ENCODE measurements at regions not wholly inside any gene's neighbourhood (a gene's known extent, or its start where the extent isn't known, plus 50 kb on each side); places are given as distances from the start of the nearest gene placed in this dataset.

GRCh38 chr7:26504411-26505120 is 212.9 kb downstream of the SNX10 start:
- H3K27me3 ChIP-seq, result no peaks in the 10 kb centered on the region
- no peak overlapping the region for H3K4me3 ChIP-seq (ENCODE audit: low read depth, low read length)
- DNase-seq, result no peak
- no peaks in the 10 kb centered on the region for H3K9me3 ChIP-seq
- no peaks in the 10 kb centered on the region for H3K36me3 ChIP-seq
- H3K4me1 ChIP-seq, result no peaks in the 10 kb centered on the region
- no peak for TF ChIP-seq CTCF (IDR thresholded peaks at IDR 0.05; ENCODE audit: low read depth, low read length)

GRCh38 chr7:26506196-26506595 is 214.5 kb downstream of the SNX10 start:
- H3K4me3 ChIP-seq (ENCODE audit: low read depth, low read length), result no peak overlapping the region
- DNase-seq, result no peak
- H3K4me1 ChIP-seq, result no peaks in the 10 kb centered on the region
- no peaks in the 10 kb centered on the region for H3K36me3 ChIP-seq
- TF ChIP-seq CTCF (IDR thresholded peaks at IDR 0.05; ENCODE audit: low read depth, low read length), result no peak
- H3K9me3 ChIP-seq, result no peaks in the 10 kb centered on the region
- 0 out of 2 replicates have a peak, but pooled peaks cover 3% of the 10 kb centered on the region for H3K27me3 ChIP-seq

- TF ChIP-seq CTCF (IDR thresholded peaks at IDR 0.05; ENCODE audit: low read depth, low read length), result no peak
- DNase-seq, result no peak
- no peaks in the 10 kb centered on the region for H3K36me3 ChIP-seq
These were observed 215.7 kb downstream of the SNX10 start for GRCh38 chr7:26507108-26507987.

GRCh38 chr7:26508481-26508880 is 216.8 kb downstream of the SNX10 start:
- H3K36me3 ChIP-seq, result no peaks in the 10 kb centered on the region
- no peak for DNase-seq
- 0 out of 2 replicates have a peak, but pooled peaks cover 3% of the 10 kb centered on the region for H3K27me3 ChIP-seq
- no peaks in the 10 kb centered on the region for H3K4me1 ChIP-seq
- no peaks in the 10 kb centered on the region for H3K9me3 ChIP-seq
- H3K4me3 ChIP-seq (ENCODE audit: low read depth, low read length), result no peak overlapping the region
- no peak for TF ChIP-seq CTCF (IDR thresholded peaks at IDR 0.05; ENCODE audit: low read depth, low read length)

More at GRCh38 chr7:26507108-26507987, 215.7 kb downstream of the SNX10 start:
- H3K4me1 ChIP-seq, result no peaks in the 10 kb centered on the region
- H3K27me3 ChIP-seq, result 0 out of 2 replicates have a peak, but pooled peaks cover 3% of the 10 kb centered on the region
- no peak overlapping the region for H3K4me3 ChIP-seq (ENCODE audit: low read depth, low read length)
- no peaks in the 10 kb centered on the region for H3K9me3 ChIP-seq

- no peak for TF ChIP-seq CTCF (IDR thresholded peaks at IDR 0.05; ENCODE audit: low read depth, low read length)
- no peak overlapping the region for H3K4me3 ChIP-seq (ENCODE audit: low read depth, low read length)
- no peak for DNase-seq
- no peaks in the 10 kb centered on the region for H3K9me3 ChIP-seq
- H3K4me1 ChIP-seq, result no peaks in the 10 kb centered on the region
- H3K36me3 ChIP-seq, result no peaks in the 10 kb centered on the region
- H3K27me3 ChIP-seq, result 0 out of 2 replicates have a peak, but pooled peaks cover 3% of the 10 kb centered on the region
These were observed 217.3 kb downstream of the SNX10 start for GRCh38 chr7:26508917-26509316.

Data from BE2C (cell line).